ENCODE measurements at regions not wholly inside any gene's neighbourhood (a gene's known extent, or its start where the extent isn't known, plus 50 kb on each side); places are given as distances from the start of the nearest gene placed in this dataset.
"Not testable (repeated sequence)": the region's sequence is repeated elsewhere in the genome, so short reads cannot be mapped to it uniquely, and the experiment has no call there.

DNA sequence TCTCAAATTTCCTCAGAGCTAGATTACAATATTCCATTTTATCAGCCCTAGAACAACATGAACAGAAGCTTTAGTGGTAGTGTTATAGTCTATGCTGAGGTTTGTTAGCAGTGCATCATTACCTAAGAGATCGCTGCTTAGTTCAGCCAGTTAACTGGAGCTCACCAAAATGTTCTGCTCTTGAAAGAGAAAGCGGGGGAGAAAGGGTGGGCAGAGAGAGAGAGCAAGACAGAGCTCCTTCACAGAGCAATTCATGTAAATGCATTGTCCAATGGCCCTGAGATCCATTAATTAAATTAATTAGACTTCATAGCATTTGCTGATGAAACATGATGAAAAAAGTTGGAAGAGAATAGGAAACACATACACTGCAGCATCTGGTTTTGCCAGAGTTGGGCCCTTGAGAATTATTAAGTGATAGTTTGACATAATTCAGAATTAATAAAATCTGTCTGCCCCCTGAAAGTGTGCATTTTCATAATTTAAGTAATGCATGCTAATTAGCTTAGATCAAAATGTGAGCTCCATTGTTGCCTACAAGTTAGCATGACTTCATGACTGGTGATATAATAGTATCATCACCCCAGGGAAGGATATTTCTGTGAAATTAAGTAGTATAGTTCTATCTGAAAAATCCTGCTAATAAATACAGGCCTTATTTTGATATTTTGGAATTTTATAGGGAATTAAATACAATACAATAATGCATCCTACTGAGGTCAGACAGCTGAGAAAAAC lies 86.9 kb upstream of the LYSMD4 start:
- DNase-seq = no peak

DNA sequence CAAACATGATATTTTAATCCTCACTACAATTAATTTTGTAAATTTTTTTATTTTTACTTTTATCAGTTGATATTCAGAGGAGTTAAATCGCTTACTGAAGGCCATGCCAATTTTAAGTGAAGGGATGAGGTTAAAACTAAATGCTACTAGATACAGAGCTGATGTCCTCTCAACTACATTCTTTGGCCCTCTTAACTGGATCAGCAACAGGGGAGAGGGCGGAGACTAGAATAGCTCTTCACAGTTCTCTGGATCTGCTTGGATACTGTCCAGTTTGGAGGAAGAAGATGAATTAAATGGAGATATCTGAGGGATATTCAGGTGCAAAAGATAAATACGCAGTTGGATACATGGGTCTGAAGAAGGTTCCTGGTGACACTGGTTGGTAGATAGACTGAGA lies 85.6 kb upstream of the LYSMD4 start:
- DNase-seq = no peak

DNA sequence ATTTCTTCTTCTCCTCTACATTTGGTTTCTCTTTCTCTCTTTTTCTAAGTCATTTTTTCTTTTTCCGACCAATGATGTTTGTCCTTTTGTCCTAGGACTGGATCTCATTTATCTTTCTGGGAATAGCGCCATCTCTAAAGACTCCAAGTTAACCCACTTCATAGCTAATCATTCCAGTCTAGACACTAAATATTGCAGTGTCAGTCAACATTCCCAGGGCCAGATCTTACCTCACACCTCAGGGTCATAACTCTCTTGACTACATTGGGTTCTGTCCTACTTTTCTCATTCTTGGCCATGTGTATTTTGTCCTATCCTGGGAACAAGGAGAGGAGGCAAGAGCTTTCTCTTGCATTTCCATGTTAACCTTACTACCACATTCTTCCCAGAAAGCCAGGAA lies 83.6 kb upstream of the LYSMD4 start:
- DNase-seq = not testable (repeated sequence)

DNA sequence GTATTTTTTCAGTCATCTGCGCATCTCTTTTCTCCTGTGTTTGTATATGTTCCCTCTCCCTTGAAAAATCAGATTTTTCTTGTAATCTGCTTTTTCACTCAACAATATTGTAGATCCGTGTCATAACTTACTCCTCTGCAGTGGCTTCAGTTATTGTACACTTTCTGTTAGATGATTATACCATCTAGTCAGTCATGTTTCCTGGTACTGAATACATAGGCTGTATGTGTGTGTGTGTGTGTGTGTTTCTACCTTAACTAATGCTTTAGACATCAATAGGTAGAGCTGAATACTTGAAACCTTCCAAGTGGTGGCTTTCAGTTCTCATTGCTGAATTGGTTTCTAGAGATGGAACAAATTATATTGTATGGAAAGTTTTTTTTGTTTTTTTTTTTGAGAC lies 77.4 kb upstream of the LYSMD4 start:
- not testable (repeated sequence) for DNase-seq

DNA sequence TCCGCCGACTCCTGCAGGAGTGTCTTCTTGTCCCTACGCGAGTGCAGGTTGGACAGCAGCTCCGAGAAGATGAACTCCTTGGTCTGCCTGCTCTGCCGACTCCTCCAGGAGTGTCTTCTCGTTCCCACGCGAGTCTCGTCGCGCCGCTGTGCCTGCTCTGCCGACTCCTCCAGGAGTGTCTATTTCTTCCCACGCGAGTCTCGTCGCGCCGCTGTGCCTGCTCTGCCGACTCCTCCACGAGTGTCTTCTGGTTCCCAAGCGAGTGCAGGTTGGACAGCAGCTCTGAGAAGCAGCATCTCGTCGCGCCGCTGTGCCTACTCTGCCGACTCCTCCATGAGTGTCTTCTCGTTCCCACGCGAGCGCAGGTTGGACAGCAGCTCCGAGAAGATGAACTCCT lies 66.6 kb upstream of the LYSMD4 start:
- not testable (repeated sequence) for DNase-seq

DNA sequence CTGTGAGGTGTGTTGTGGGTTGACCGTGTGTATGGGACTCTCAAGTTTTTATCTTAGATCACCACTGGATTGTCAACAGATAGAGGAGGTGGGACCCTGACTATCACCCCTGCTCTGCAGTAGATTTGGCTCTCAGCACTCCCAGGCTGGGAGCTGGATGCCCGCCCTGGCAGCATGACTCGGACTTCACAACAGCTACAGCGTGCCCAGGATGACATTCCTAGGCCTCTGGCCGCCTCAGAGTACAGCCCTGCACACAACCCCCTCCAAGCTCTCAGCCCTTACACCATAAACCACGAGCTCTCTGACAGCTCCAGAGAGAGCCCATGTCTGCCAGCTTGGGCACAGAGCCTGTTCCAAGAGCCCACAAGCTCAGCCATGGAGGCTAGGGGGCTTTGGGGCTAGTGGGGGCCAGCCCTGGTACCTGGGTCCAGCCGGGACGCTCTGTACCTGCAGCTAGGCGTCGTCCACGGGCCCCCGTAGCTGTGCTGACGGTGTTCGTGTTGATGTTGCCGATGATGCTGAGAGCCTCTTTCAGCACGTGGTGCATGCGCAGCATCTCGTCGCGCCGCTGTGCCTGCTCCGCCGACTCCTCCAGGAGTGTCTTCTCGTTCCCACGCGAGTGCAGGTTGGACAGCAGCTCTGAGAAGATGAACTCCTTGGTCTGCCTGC lies 66.1 kb upstream of the LYSMD4 start:
- DNase-seq = not testable (repeated sequence)

DNA sequence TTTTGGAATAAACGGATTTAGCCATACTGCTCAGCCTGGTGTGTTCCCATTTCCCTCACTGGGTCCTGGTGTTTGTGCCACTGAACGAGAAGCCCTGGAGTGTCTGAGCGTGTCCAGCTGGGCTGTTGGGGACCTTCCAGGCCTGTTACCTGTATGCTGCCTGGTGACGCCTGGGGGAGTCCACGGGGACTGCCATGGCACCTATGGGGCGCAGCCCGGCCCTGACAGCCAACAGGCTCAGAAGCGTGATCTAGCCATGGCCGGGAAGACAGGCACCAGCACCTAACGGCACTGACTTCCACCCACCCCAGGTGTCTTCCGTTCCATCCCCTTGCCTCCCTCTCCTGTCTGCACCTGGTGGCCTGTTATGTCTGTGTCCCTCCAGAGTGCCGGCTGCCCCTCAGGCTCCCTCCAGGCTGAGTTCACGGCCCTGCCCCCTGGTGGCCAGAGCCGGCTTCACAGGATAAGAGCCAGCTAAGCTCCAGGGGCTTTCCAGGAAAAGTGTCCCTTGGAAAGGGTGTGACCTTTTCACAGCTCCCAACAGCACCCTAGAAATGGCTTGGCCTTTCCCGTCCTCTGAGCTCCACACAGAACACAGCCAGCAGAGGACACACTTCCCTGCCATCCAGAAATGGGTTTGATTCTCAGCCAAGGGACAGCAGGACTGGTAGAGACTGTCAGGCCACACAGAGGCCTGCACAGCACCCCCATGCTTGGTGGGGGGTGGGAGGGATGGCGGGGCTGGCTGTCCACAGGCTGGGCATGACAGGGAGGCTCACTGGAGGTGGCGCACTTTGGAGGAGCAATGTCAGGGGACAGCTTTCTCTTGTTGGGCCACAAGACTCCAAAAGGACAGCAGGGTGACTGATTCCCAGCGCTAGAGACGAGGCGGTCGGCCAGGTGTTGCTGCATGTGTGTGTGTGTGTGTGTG lies 64.0 kb upstream of the LYSMD4 start:
- not testable (repeated sequence) for DNase-seq

DNA sequence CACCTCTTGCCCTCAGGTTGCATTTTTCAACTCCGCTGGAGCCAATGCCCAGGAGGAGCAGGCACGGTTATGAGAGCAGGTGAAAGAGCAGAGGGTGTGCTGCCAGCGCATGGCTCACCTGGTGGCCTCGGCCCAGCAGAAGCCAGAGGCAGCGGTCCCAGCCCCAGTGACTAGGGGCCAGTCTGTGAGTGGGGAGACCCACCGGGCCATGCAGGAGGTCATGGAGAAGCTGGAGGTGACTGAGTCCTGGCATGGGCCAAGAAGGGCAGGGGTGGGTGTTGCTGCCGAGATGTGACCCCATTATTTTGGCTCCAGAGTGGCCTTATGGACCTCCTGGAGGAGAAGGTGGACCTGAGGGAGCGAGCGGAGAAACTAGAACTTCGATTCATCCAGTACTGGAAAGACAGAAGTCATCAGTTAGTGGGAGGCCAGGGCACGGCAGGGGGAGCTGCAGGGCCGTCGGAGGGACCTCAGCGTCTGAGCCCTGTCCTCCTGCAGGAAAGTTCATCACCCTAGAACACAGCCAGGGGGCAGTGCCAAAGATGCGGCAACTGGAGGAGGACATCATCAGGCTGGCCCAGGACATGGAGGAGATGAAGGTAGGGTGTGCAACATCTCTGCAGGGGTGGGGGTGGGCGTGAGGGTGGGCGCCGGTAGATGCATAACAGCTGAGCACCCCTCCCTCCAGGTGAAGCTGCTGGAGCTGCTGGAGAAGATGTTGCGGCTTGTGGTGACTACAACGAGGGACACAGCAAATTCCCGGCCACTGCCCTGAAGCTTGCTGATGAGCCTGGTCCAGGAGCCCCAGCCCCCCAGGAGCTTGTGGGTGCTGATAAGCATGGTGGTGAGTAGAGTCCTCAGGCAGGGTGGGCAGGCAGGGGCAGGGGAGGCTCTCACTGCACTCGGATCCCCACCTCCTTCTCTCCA lies 58.9 kb upstream of the LYSMD4 start:
- DNase-seq = not testable (repeated sequence)

DNA sequence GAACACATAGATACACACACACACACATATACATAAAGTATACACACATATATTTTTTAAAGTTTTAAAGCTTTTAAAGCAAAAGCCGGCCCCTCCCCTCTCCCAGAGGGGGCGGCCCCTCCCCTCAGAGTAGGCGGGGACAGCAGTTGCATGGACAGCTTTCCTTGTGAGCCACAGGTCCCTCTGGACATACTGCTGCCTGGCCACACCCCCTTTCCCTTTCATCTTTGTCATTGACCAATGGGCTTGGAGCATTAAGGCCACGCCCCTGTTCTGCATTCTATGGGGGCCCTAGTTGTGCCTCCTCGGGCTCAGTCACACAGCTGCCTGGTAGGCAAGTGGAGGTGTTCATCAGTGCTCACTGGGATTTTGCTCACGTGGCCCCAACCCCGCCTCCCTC lies 57.5 kb upstream of the LYSMD4 start:
- not testable (repeated sequence) for DNase-seq

DNA sequence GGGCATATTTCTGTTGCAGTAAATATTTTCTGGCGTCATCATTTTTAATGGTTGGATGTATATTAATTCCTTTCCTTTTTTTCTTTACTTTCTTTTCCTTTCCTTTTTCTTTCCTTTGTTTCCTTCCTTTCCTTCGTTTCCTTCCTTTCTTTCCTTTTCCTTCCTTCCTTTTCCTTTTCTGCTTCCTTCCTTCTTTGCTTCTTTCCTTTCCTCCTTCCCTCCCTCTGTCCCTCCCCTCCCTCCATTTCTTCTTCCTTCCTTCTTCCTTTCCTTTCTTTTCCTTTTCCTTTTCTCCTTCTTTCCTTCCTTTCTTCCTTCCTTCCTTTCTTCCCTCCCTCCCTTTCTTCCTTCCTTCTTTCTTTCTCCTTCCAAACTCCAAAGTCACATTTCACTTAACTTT lies 54.9 kb upstream of the LYSMD4 start:
- DNase-seq = no peak

DNA sequence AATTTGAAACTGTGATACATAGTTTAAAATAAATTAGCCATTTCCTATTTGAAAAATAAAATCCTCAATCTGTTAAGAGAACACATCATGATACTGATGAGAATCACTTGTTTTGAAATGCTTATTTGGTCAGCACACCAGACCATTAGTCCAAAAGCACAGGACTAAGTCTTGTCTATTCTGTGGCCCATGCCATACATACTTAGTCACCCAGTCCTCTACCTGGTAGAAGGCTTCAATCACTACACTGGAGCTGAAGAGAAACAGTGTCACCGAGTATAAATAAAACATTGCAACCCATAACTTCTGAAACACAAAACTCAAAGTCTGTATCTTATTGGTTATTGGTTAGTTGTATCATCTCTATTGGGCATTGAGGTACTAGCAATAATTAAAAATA lies 51.6 kb upstream of the LYSMD4 start:
- not testable (repeated sequence) for DNase-seq

DNA sequence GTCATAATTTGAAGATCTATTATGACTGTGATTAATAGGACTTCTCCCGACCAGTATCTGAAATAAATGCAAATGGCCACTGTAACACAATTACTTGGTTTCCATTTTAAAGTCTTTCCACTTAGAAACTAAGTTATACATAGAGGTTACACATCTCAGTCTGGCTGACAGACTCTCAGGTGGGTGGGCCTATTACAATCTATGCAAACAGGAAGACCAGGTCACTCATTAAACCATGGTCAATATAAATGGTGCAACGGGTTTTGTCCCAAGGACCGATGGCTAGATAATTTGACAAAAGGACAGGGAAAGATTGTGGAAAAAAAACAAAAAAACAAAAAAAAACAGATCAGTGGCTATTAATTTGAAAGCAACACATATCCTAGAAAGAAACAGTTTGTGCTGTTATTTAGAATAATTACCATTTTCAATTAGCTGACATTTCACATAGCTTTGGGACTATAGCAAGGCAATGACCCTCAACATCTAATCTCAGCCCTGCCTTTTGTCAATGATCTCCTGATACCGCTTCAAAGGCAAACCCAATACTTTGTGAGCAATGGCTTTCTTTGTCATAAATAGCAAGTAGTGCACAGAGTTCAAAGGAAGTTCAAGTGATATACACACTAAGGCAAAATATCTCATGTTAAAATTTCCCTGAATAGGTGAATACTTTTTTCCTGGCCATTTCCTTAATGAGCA lies 50.8 kb upstream of the LYSMD4 start:
- DNase-seq = not testable (repeated sequence)

All from NCI-H524 (cell line).